ENCODE measurements at regions not wholly inside any gene's neighbourhood (a gene's known extent, or its start where the extent isn't known, plus 50 kb on each side); places are given as distances from the start of the nearest gene placed in this dataset.
A peak's percentile ranks its signal among the peaks of the same experiment; 100 is the strongest.

- H3K9me3 ChIP-seq (ENCODE audit: control insufficient read depth, low read length, poor library complexity, severe bottlenecking), result no peaks in the 10 kb centered on the region
- H3K27me3 Mint-ChIP-seq, result no peaks in the 10 kb centered on the region
- no peak for DNase-seq
- no peak overlapping the region for H3K4me3 Mint-ChIP-seq
- H3K36me3 Mint-ChIP-seq (ENCODE audit: low read depth), result no peaks in the 10 kb centered on the region
- peaks cover 20% of the 10 kb centered on the region for H3K4me1 Mint-ChIP-seq
- H3K27ac Mint-ChIP-seq, result no peak overlapping the region
- no peak for ATAC-seq
Observed at GRCh38 chr1:172870901-172871606, 179.7 kb downstream of the TNFSF18 start.

GRCh38 chr1:172874950-172875349 lies 175.8 kb downstream of the TNFSF18 start:
- no peak for DNase-seq
- no peaks in the 10 kb centered on the region for H3K27me3 Mint-ChIP-seq
- ATAC-seq, result peak; percentile 72
- no peaks in the 10 kb centered on the region for H3K9me3 ChIP-seq (ENCODE audit: control insufficient read depth, low read length, poor library complexity, severe bottlenecking)
- no peaks in the 10 kb centered on the region for H3K36me3 Mint-ChIP-seq (ENCODE audit: low read depth)
- no peak overlapping the region for H3K27ac Mint-ChIP-seq
- no peak overlapping the region for H3K4me3 Mint-ChIP-seq
- peaks cover 16% of the 10 kb centered on the region for H3K4me1 Mint-ChIP-seq

GRCh38 chr1:172875892-172876291 lies 174.8 kb downstream of the TNFSF18 start:
- H3K4me1 Mint-ChIP-seq, result peaks cover 11% of the 10 kb centered on the region
- no peak for ATAC-seq
- H3K4me3 Mint-ChIP-seq, result no peak overlapping the region
- no peaks in the 10 kb centered on the region for H3K9me3 ChIP-seq (ENCODE audit: control insufficient read depth, low read length, poor library complexity, severe bottlenecking)
- no peaks in the 10 kb centered on the region for H3K36me3 Mint-ChIP-seq (ENCODE audit: low read depth)
- H3K27ac Mint-ChIP-seq, result no peak overlapping the region
- H3K27me3 Mint-ChIP-seq, result no peaks in the 10 kb centered on the region
- no peak for DNase-seq

- Mint-ChIP-seq H3K36me3 (ENCODE audit: low read depth) (no peaks in the 10 kb centered on the region), H3K27ac (no peak overlapping the region), H3K4me3 (no peak overlapping the region), H3K4me1 (peaks cover 10% of the 10 kb centered on the region), H3K27me3 (peaks cover 5% of the 10 kb centered on the region)
- H3K9me3 ChIP-seq (ENCODE audit: control insufficient read depth, low read length, poor library complexity, severe bottlenecking), result no peaks in the 10 kb centered on the region
- no peak for ATAC-seq
- no peak for DNase-seq
Observed at GRCh38 chr1:172882385-172882784, 168.4 kb downstream of the TNFSF18 start.

GRCh38 chr1:172882791-172883386 lies 167.9 kb downstream of the TNFSF18 start:
- Mint-ChIP-seq H3K4me3 (peak overlapping the region; percentile 70), H3K27ac (no peak overlapping the region), H3K27me3 (peaks cover 5% of the 10 kb centered on the region), H3K4me1 (peaks cover 10% of the 10 kb centered on the region), H3K36me3 (ENCODE audit: low read depth) (no peaks in the 10 kb centered on the region)
- DNase-seq (no peak), ATAC-seq (no peak)
- H3K9me3 ChIP-seq (ENCODE audit: control insufficient read depth, low read length, poor library complexity, severe bottlenecking), result no peaks in the 10 kb centered on the region

- DNase-seq (no peak), ATAC-seq (peak; percentile 10)
- H3K27me3 Mint-ChIP-seq, result peaks cover 5% of the 10 kb centered on the region
- H3K4me3 Mint-ChIP-seq, result peak overlapping the region; percentile 70
- H3K9me3 ChIP-seq (ENCODE audit: control insufficient read depth, low read length, poor library complexity, severe bottlenecking), result no peaks in the 10 kb centered on the region
- H3K36me3 Mint-ChIP-seq (ENCODE audit: low read depth), result no peaks in the 10 kb centered on the region
- H3K27ac Mint-ChIP-seq, result no peak overlapping the region
- H3K4me1 Mint-ChIP-seq, result peaks cover 10% of the 10 kb centered on the region
Observed at GRCh38 chr1:172883387-172883791, 167.4 kb downstream of the TNFSF18 start.

- DNase-seq (no peak), ATAC-seq (peak; percentile 25)
- Mint-ChIP-seq H3K4me3 (peak overlapping the region; percentile 70), H3K36me3 (ENCODE audit: low read depth) (no peaks in the 10 kb centered on the region), H3K27me3 (peaks cover 5% of the 10 kb centered on the region), H3K4me1 (peaks cover 10% of the 10 kb centered on the region), H3K27ac (peak overlapping the region; percentile 39)
- H3K9me3 ChIP-seq (ENCODE audit: control insufficient read depth, low read length, poor library complexity, severe bottlenecking), result no peaks in the 10 kb centered on the region
Observed at GRCh38 chr1:172883844-172884243, 166.9 kb downstream of the TNFSF18 start.

- H3K4me3 Mint-ChIP-seq, result no peak overlapping the region
Observed at GRCh38 chr1:172885411-172885810, 165.3 kb downstream of the TNFSF18 start.

GRCh38 chr1:172885971-172886370 lies 164.8 kb downstream of the TNFSF18 start:
- DNase-seq (no peak), ATAC-seq (no peak)
- peaks cover 10% of the 10 kb centered on the region for H3K4me1 Mint-ChIP-seq
- peaks cover 2% of the 10 kb centered on the region for H3K36me3 Mint-ChIP-seq (ENCODE audit: low read depth)
- H3K27me3 Mint-ChIP-seq, result peaks cover 5% of the 10 kb centered on the region
- no peaks in the 10 kb centered on the region for H3K9me3 ChIP-seq (ENCODE audit: control insufficient read depth, low read length, poor library complexity, severe bottlenecking)
- no peak overlapping the region for H3K4me3 Mint-ChIP-seq
- H3K27ac Mint-ChIP-seq, result no peak overlapping the region

More at GRCh38 chr1:172885411-172885810, 165.3 kb downstream of the TNFSF18 start:
- DNase-seq (no peak), ATAC-seq (no peak)
- Mint-ChIP-seq H3K4me1 (peaks cover 10% of the 10 kb centered on the region), H3K36me3 (ENCODE audit: low read depth) (no peaks in the 10 kb centered on the region), H3K27me3 (peaks cover 5% of the 10 kb centered on the region), H3K27ac (no peak overlapping the region)
- no peaks in the 10 kb centered on the region for H3K9me3 ChIP-seq (ENCODE audit: control insufficient read depth, low read length, poor library complexity, severe bottlenecking)

- DNase-seq (no peak), ATAC-seq (no peak)
- Mint-ChIP-seq H3K36me3 (ENCODE audit: low read depth) (peaks cover 2% of the 10 kb centered on the region), H3K4me1 (peaks cover 10% of the 10 kb centered on the region), H3K4me3 (no peak overlapping the region), H3K27me3 (peaks cover 5% of the 10 kb centered on the region), H3K27ac (no peak overlapping the region)
- no peaks in the 10 kb centered on the region for H3K9me3 ChIP-seq (ENCODE audit: control insufficient read depth, low read length, poor library complexity, severe bottlenecking)
Observed at GRCh38 chr1:172887162-172887561, 163.6 kb downstream of the TNFSF18 start.

- no peak for DNase-seq
- ATAC-seq, result no peak
- Mint-ChIP-seq H3K27ac (no peak overlapping the region), H3K4me3 (no peak overlapping the region), H3K36me3 (ENCODE audit: low read depth) (peaks cover 2% of the 10 kb centered on the region), H3K27me3 (no peaks in the 10 kb centered on the region), H3K4me1 (peaks cover 24% of the 10 kb centered on the region)
- no peaks in the 10 kb centered on the region for H3K9me3 ChIP-seq (ENCODE audit: control insufficient read depth, low read length, poor library complexity, severe bottlenecking)
Observed at GRCh38 chr1:172893146-172893841, 157.4 kb downstream of the TNFSF18 start.

GRCh38 chr1:172894349-172895049 lies 156.2 kb downstream of the TNFSF18 start:
- DNase-seq, result no peak
- H3K4me3 Mint-ChIP-seq, result peak overlapping the region; percentile 91

GRCh38 chr1:172895050-172895460 lies 155.7 kb downstream of the TNFSF18 start:
- Mint-ChIP-seq H3K4me1 (peaks cover 24% of the 10 kb centered on the region), H3K27me3 (no peaks in the 10 kb centered on the region), H3K36me3 (ENCODE audit: low read depth) (peaks cover 2% of the 10 kb centered on the region), H3K4me3 (peak overlapping the region; percentile 91), H3K27ac (peak overlapping the region; percentile 97)
- no peaks in the 10 kb centered on the region for H3K9me3 ChIP-seq (ENCODE audit: control insufficient read depth, low read length, poor library complexity, severe bottlenecking)
- no peak for DNase-seq
- peak; percentile 85 for ATAC-seq

More at GRCh38 chr1:172894349-172895049, 156.2 kb downstream of the TNFSF18 start:
- H3K27me3 Mint-ChIP-seq, result no peaks in the 10 kb centered on the region
- ATAC-seq, result peak; percentile 60
- no peaks in the 10 kb centered on the region for H3K9me3 ChIP-seq (ENCODE audit: control insufficient read depth, low read length, poor library complexity, severe bottlenecking)
- peaks cover 2% of the 10 kb centered on the region for H3K36me3 Mint-ChIP-seq (ENCODE audit: low read depth)
- H3K27ac Mint-ChIP-seq, result peak overlapping the region; percentile 97
- H3K4me1 Mint-ChIP-seq, result peaks cover 24% of the 10 kb centered on the region
